SK-N-SH (cell line): ENCODE measurements at regions not wholly inside any gene's neighbourhood (a gene's known extent, or its start where the extent isn't known, plus 50 kb on each side); places are given as distances from the start of the nearest gene placed in this dataset.
A peak's percentile ranks its signal among the peaks of the same experiment; 100 is the strongest.

ENCODE experiments used
- CTCF ChIA-PET: fragments of 300-600, 350-600 bp; formaldehyde crosslinking; extraction: SDS; loops from one replicate; lab custom pipeline; 2021; lab: Yijun Ruan, JAX
- POLR2A ChIA-PET: fragments of 350-600 bp; sonication (Branson Sonifier 250); formaldehyde crosslinking; extraction: SDS; loops from one replicate; lab custom pipeline; 2020; ENCODE audit warnings: antibody characterized with exemption, inconsistent platforms; lab: Yijun Ruan, JAX
- DNase-seq: peaks from one replicate; pipeline ENCODE4 v3.0.0; 2012
- H2AFZ ChIP-seq: fragments of 200-600 bp; sonication (generic); 2 replicates; pipeline ENCODE4 v1.8.1; 2016; ENCODE audit warnings: antibody characterized with exemption, mild to moderate bottlenecking, low read depth
- H3F3A ChIP-seq: fragments of 200-600 bp; sonication (generic); replicated peaks from 2 replicates; pipeline ENCODE3; 2016; ENCODE audit warnings: antibody characterized with exemption, mild to moderate bottlenecking; ENCODE audit not compliant: insufficient read depth
- H3K27ac ChIP-seq, 2 experiments: fragments of 200-500 bp in 1 of 2; fragments of 200-600 bp in 1 of 2; sonication (Bioruptor generic) in 1 of 2; sonication (generic), shearing (Covaris generic) in 1 of 2; 2 replicates each; pipeline versions ENCODE4 v1.5.1 to v1.6.1; 2014 to 2016; ENCODE audit warnings: low read depth in 2 of 2, inconsistent platforms in 1 of 2, low read length in 1 of 2, mild to moderate bottlenecking in 1 of 2, mixed read lengths in 1 of 2
- H3K27me3 ChIP-seq: fragments of 200-600 bp; sonication (generic), shearing (Covaris generic); 2 replicates; pipeline ENCODE4 v1.6.1; 2016; ENCODE audit warnings: mixed run types; ENCODE audit not compliant: insufficient read depth
- H3K36me3 ChIP-seq, 2 experiments: fragments of 200-500 bp in 1 of 2; fragments of 200-600 bp in 1 of 2; sonication (Bioruptor generic) in 1 of 2; sonication (generic) in 1 of 2; replicated peaks in 1 of 2; 2 replicates each; pipeline versions ENCODE3 to v1.5.1; 2014 to 2016; ENCODE audit warnings: low read length in 1 of 2, mild to moderate bottlenecking in 1 of 2; ENCODE audit not compliant: insufficient read depth in 2 of 2, control insufficient read depth in 1 of 2
- H3K4me1 ChIP-seq, 2 experiments: fragments of 200-500 bp in 1 of 2; fragments of 200-600 bp in 1 of 2; sonication (Bioruptor generic) in 1 of 2; sonication (generic), shearing (Covaris generic) in 1 of 2; 2 replicates each; pipeline versions ENCODE4 v1.5.1 to v1.6.1; 2014 to 2016; ENCODE audit warnings: low read depth in 1 of 2, low read length in 1 of 2, mixed run types in 1 of 2; ENCODE audit not compliant: insufficient read depth in 2 of 2, control insufficient read depth in 1 of 2
- H3K4me2 ChIP-seq: fragments of 200-600 bp; sonication (generic), shearing (Covaris generic); 2 replicates; pipeline ENCODE4 v1.6.1; 2017; ENCODE audit warnings: mixed run types
- H3K4me3 ChIP-seq, 2 experiments: fragments of 200-500 bp in 1 of 2; fragments of 200-600 bp in 1 of 2; sonication (Bioruptor generic) in 1 of 2; sonication (generic), shearing (Covaris generic) in 1 of 2; 2 replicates each; pipeline versions ENCODE4 v1.5.1 to v1.8.1; 2014 to 2016; ENCODE audit warnings: low read depth in 2 of 2, inconsistent platforms in 1 of 2, low read length in 1 of 2, mild to moderate bottlenecking in 1 of 2, mixed read lengths in 1 of 2, moderate library complexity in 1 of 2
- H3K79me2 ChIP-seq: fragments of 200-600 bp; sonication (generic); 2 replicates; pipeline ENCODE4 v1.8.1; 2017; ENCODE audit warnings: mild to moderate bottlenecking; ENCODE audit not compliant: insufficient read depth
- H3K9ac ChIP-seq: fragments of 200-600 bp; sonication (generic); 2 replicates; pipeline ENCODE4 v1.6.1; 2017; ENCODE audit warnings: mixed run types
- H3K9me2 ChIP-seq: fragments of 200-600 bp; sonication (generic); 2 replicates; pipeline ENCODE4 v1.6.1; 2017; ENCODE audit warnings: mixed run types
- H3K9me3 ChIP-seq: fragments of 200-600 bp; sonication (generic); 2 replicates; pipeline ENCODE4 v1.6.1; 2017; ENCODE audit warnings: mixed run types, mild to moderate bottlenecking, moderate library complexity
- H4K20me1 ChIP-seq: fragments of 200-600 bp; sonication (generic); 2 replicates; pipeline ENCODE4 v1.6.1; 2017; ENCODE audit warnings: mild to moderate bottlenecking, mixed run types; ENCODE audit not compliant: insufficient read depth
- EP300 ChIP-seq, 2 experiments: IDR thresholded peaks; 2 replicates each; pipeline versions ENCODE4 v1.4.0 to v1.6.1; 2012; ENCODE audit warnings: borderline replicate concordance in 1 of 2, low read depth in 1 of 2, low read length in 1 of 2
- FOXJ3 ChIP-seq: sonication (generic); formaldehyde crosslinking; IDR thresholded peaks from 2 replicates; pipeline ENCODE4 v1.5.1; 2020; ENCODE audit warnings: mild to moderate bottlenecking, missing genetic modification reagents
- MAX ChIP-seq: IDR thresholded peaks from 2 replicates; pipeline ENCODE4 v1.4.0; 2012; ENCODE audit warnings: low read depth
- MEF2A ChIP-seq: IDR thresholded peaks from 2 replicates; pipeline ENCODE4 v1.4.0; 2012; ENCODE audit warnings: low read depth, borderline replicate concordance
- MXI1 ChIP-seq: IDR thresholded peaks from 2 replicates; pipeline ENCODE4 v1.6.1; 2012; ENCODE audit warnings: mild to moderate bottlenecking, low read depth, low read length, improper control_type of control experiment
- NFIC ChIP-seq: IDR thresholded peaks from 2 replicates; pipeline ENCODE4 v1.4.0; 2012; ENCODE audit warnings: borderline replicate concordance
- REST ChIP-seq: IDR thresholded peaks from 2 replicates; pipeline ENCODE4 v1.6.1; 2012; ENCODE audit warnings: mild to moderate bottlenecking, low read depth, low read length, moderate library complexity
- RFX5 ChIP-seq: IDR thresholded peaks from 2 replicates; pipeline ENCODE4 v1.6.1; 2012; ENCODE audit warnings: mild to moderate bottlenecking, improper control_type of control experiment, low read length
- SMC3 ChIP-seq: IDR thresholded peaks from 2 replicates; pipeline ENCODE4 v1.6.1; 2012; ENCODE audit warnings: low read depth, low read length, improper control_type of control experiment
- TEAD4 ChIP-seq: IDR thresholded peaks from 2 replicates; pipeline ENCODE4 v1.4.0; 2012; ENCODE audit warnings: mild to moderate bottlenecking, borderline replicate concordance; ENCODE audit not compliant: insufficient read depth
- YY1 ChIP-seq: IDR thresholded peaks from 2 replicates; pipeline ENCODE4 v1.4.0; 2012; ENCODE audit warnings: low read depth, mild to moderate bottlenecking
- WGBS: methylation state at CpG from one replicate; pipeline ENCODE4 v1.1.6; 2017; ENCODE audit warnings: low lambda C conversion rate; 5-methylcytosine and 5-hydroxymethylcytosine counted together
- TF ChIP-seq, protein P1 (sequence below): IDR thresholded peaks from 2 replicates; pipeline ENCODE4 v1.4.0; 2012; ENCODE audit warnings: low read depth, borderline replicate concordance

DNA sequence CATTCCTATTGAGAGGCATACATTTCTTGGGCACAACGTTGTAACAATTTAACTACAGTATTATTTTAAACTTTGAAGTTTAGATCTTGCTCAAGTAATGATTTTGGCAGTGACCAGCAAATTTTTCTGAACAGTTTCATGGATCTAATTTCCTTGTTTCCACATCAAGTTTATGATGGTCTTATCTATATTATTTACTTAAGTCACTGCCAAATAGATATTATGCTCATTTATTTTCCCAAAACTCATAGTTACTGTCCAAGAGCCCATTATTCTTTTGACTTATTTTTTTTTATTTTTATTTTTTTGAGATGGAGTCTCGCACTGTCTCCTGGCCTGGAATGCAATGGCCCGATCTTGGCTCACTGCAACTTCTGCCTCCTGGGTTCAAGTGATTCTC is 86.5 kb upstream of the TLE4 start:
- ChIA-PET POLR2A (no interaction called here), CTCF (no interaction called here)
- Histone ChIP-seq H3F3A (no peaks in the 10 kb centered on the region), H3K9me3 (no peaks in the 10 kb centered on the region), H3K27ac (no peak overlapping the region), H3K36me3 (no peaks in the 10 kb centered on the region), H3K4me1 (no peaks in the 10 kb centered on the region), H3K9me2 (no peaks in the 10 kb centered on the region), H2AFZ (no peak overlapping the region), H3K79me2 (no peaks in the 10 kb centered on the region), H4K20me1 (no peaks in the 10 kb centered on the region), H3K9ac (no peak overlapping the region), H3K27me3 (no peaks in the 10 kb centered on the region), H3K4me2 (no peak overlapping the region), H3K4me3 (no peak overlapping the region)
- TF ChIP-seq REST (no peak), MXI1 (no peak)
- 75% methylated on average over 3 of the region's 3 CpGs for WGBS
- DNase-seq, result no peak

- no peaks in the 10 kb centered on the region for H3K9me2 ChIP-seq
- H3K36me3 ChIP-seq, result no peaks in the 10 kb centered on the region
- no peak overlapping the region for H3K4me3 ChIP-seq
- POLR2A ChIA-PET, result no interaction called here
- WGBS, result 62% methylated on average over 6 of the region's 6 CpGs
- H3K4me2 ChIP-seq, result 0 out of 2 replicates have a peak overlapping the region, but pooled peaks have one; percentile 16
- no peak overlapping the region for H3K9ac ChIP-seq
- CTCF ChIA-PET, result no interaction called here
- no peaks in the 10 kb centered on the region for H3K4me1 ChIP-seq
- no peak overlapping the region for H3K27ac ChIP-seq
- H4K20me1 ChIP-seq, result no peaks in the 10 kb centered on the region
- H3F3A ChIP-seq, result no peaks in the 10 kb centered on the region
- DNase-seq, result no peak
- no peaks in the 10 kb centered on the region for H3K27me3 ChIP-seq
- no peak for TF ChIP-seq MXI1
- TF ChIP-seq, protein P1, sequence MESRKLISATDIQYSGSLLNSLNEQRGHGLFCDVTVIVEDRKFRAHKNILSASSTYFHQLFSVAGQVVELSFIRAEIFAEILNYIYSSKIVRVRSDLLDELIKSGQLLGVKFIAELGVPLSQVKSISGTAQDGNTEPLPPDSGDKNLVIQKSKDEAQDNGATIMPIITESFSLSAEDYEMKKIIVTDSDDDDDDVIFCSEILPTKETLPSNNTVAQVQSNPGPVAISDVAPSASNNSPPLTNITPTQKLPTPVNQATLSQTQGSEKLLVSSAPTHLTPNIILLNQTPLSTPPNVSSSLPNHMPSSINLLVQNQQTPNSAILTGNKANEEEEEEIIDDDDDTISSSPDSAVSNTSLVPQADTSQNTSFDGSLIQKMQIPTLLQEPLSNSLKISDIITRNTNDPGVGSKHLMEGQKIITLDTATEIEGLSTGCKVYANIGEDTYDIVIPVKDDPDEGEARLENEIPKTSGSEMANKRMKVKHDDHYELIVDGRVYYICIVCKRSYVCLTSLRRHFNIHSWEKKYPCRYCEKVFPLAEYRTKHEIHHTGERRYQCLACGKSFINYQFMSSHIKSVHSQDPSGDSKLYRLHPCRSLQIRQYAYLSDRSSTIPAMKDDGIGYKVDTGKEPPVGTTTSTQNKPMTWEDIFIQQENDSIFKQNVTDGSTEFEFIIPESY, result no peak
- TF ChIP-seq MEF2A, result no peak
- no peak for TF ChIP-seq RFX5
- no peak for TF ChIP-seq FOXJ3 (CRISPR knock-in tag)
- no peak for TF ChIP-seq MAX
- TF ChIP-seq YY1, result no peak
- TF ChIP-seq NFIC, result no peak
- no peak for TF ChIP-seq TEAD4
- no peak for TF ChIP-seq EP300 (IDR thresholded peaks at IDR 0.05; ENCODE audit: borderline replicate concordance in 1 of 2, low read depth in 1 of 2, low read length in 1 of 2)
- TF ChIP-seq SMC3, result no peak
- no peaks in the 10 kb centered on the region for H3K9me3 ChIP-seq
- H2AFZ ChIP-seq, result no peak overlapping the region
- no peaks in the 10 kb centered on the region for H3K79me2 ChIP-seq
Measured at GRCh38 chr9:79489261-79490000, 82.3 kb upstream of the TLE4 start.
